Natural killer cell (primary cell): ENCODE measurements at regions not wholly inside any gene's neighbourhood (a gene's known extent, or its start where the extent isn't known, plus 50 kb on each side); places are given as distances from the start of the nearest gene placed in this dataset.

Source experiments
- ATAC-seq, 3 donors: fragments of 150-1000 bp in 2 of 3; fragments of 200-7000 bp in 1 of 3; cut with Tn5 transposase; 1 replicate in 1 of 3; 2 replicates in 2 of 3; pipeline ENCODE4 v1.10.0; 2021; ENCODE audit warnings: mild to moderate bottlenecking in 2 of 3, moderate library complexity in 2 of 3
- DNase-seq, 2 donors: peaks; one replicate each; pipeline versions ENCODE4 v3.0.0 to v3.0.0-alpha.2; 2013 to 2021; ENCODE audit warnings: mixed read lengths in 1 of 2
- H3K27ac ChIP-seq: one replicate; pipeline ENCODE4 v1.5.1; 2013; ENCODE audit warnings: mild to moderate bottlenecking, low read length
- H3K27me3 ChIP-seq: one replicate; pipeline ENCODE4 v1.6.1; 2013; ENCODE audit warnings: low read length; ENCODE audit not compliant: control insufficient read depth, insufficient read depth
- H3K36me3 ChIP-seq: one replicate; pipeline ENCODE4 v1.6.1; 2013; ENCODE audit warnings: low read length; ENCODE audit not compliant: control insufficient read depth, insufficient read depth
- H3K4me1 ChIP-seq: one replicate; pipeline ENCODE4 v1.6.1; 2013; ENCODE audit warnings: low read length; ENCODE audit not compliant: control insufficient read depth, insufficient read depth
- H3K4me3 ChIP-seq: one replicate; pipeline ENCODE4 v1.5.1; 2013; ENCODE audit warnings: low read length
- H3K9me3 ChIP-seq: one replicate; pipeline ENCODE4 v1.6.1; 2013; ENCODE audit warnings: low read length; ENCODE audit not compliant: control insufficient read depth, insufficient read depth
- H3K27ac Mint-ChIP-seq, 2 donors: one replicate each; pipeline ENCODE4 v1.8.0; 2022; ENCODE audit warnings: mild to moderate bottlenecking in 2 of 2, mixed read lengths in 2 of 2, moderate library complexity in 1 of 2
- H3K27me3 Mint-ChIP-seq, 2 donors: one replicate each; pipeline ENCODE4 v1.8.0; 2022; ENCODE audit warnings: low read depth in 2 of 2, mixed read lengths in 2 of 2
- H3K36me3 Mint-ChIP-seq: one replicate; pipeline ENCODE4 v1.8.0; 2022; ENCODE audit warnings: mixed read lengths
- H3K4me1 Mint-ChIP-seq, 2 donors: one replicate each; pipeline ENCODE4 v1.8.0; 2022; ENCODE audit warnings: mixed read lengths in 2 of 2
- H3K4me3 Mint-ChIP-seq: one replicate; pipeline ENCODE4 v1.8.0; 2022; ENCODE audit warnings: mild to moderate bottlenecking, moderate library complexity, mixed read lengths
- H3K9me3 Mint-ChIP-seq, 2 donors: one replicate each; pipeline ENCODE4 v1.8.0; 2022; ENCODE audit warnings: mixed read lengths in 2 of 2
- CTCF ChIP-seq: fragments of 200-600 bp; IDR thresholded peaks from one replicate; pipeline ENCODE4 v1.8.0; 2022; ENCODE audit warnings: antibody characterized with exemption
- WGBS: methylation state at CpG from one replicate; pipeline ENCODE4 v1.1.7; 2013; ENCODE audit warnings: missing lambda C conversion rate; ENCODE audit not compliant: insufficient coverage; 5-methylcytosine and 5-hydroxymethylcytosine counted together
- intact Hi-C: fragments of 100-400 bp; cut with micrococcal nuclease; formaldehyde crosslinking; loops from one replicate; pipeline ENCODE4 v1.14.2; 2022

- TF ChIP-seq CTCF: no peak
- Mint-ChIP-seq H3K27me3 (peaks cover 0 to 9% of the 10 kb centered on the region in 2 donors), H3K4me1 (no peaks in the 10 kb centered on the region), H3K36me3 (no peaks in the 10 kb centered on the region), H3K4me3 (no peak overlapping the region), H3K9me3 (peaks cover 0 to 2% of the 10 kb centered on the region in 2 donors), H3K27ac (no peak overlapping the region)
- WGBS: 80% methylated on average over 8 of the region's 9 CpGs
- H3K4me1 ChIP-seq: no peaks in the 10 kb centered on the region
- H3K27ac ChIP-seq: no peak overlapping the region
- intact Hi-C loops: no loop called here
- no peak for DNase-seq
- H3K36me3 ChIP-seq: no peaks in the 10 kb centered on the region
- no peak overlapping the region for H3K4me3 ChIP-seq
- no peak for ATAC-seq
- no peaks in the 10 kb centered on the region for H3K27me3 ChIP-seq
- no peaks in the 10 kb centered on the region for H3K9me3 ChIP-seq
Measured at GRCh38 chr5:174843263-174844250, 119.2 kb downstream of the MSX2 start.

- DNase-seq (no peak), ATAC-seq (no peak)
- Mint-ChIP-seq H3K9me3 (peaks cover 0 to 2% of the 10 kb centered on the region in 2 donors), H3K27ac (no peak overlapping the region), H3K4me1 (no peaks in the 10 kb centered on the region), H3K36me3 (no peaks in the 10 kb centered on the region), H3K27me3 (peaks cover 0 to 10% of the 10 kb centered on the region in 2 donors), H3K4me3 (no peak overlapping the region)
- TF ChIP-seq CTCF: no peak
- H3K27me3 ChIP-seq: no peaks in the 10 kb centered on the region
- H3K4me3 ChIP-seq: no peak overlapping the region
- no peaks in the 10 kb centered on the region for H3K4me1 ChIP-seq
- WGBS: 78% methylated on average over 5 of the region's 5 CpGs
- H3K27ac ChIP-seq: no peak overlapping the region
- intact Hi-C loops: no loop called here
- H3K36me3 ChIP-seq: no peaks in the 10 kb centered on the region
- H3K9me3 ChIP-seq: no peaks in the 10 kb centered on the region
Measured at GRCh38 chr5:174840435-174840834, 116.1 kb downstream of the MSX2 start.

- no peak overlapping the region for H3K4me3 Mint-ChIP-seq
- H3K4me1 ChIP-seq: no peaks in the 10 kb centered on the region
- H3K4me1 Mint-ChIP-seq: no peaks in the 10 kb centered on the region
- intact Hi-C loops: no loop called here
- peaks cover 2 to 3% of the 10 kb centered on the region in 2 donors for H3K9me3 Mint-ChIP-seq
- peaks cover 0 to 8% of the 10 kb centered on the region in 2 donors for H3K27me3 Mint-ChIP-seq
- no peak for TF ChIP-seq CTCF
- WGBS: 86% methylated on average over 1 of the region's 1 CpG
- H3K27ac Mint-ChIP-seq: no peak overlapping the region
- H3K27me3 ChIP-seq: no peaks in the 10 kb centered on the region
- no peaks in the 10 kb centered on the region for H3K9me3 ChIP-seq
- no peak for ATAC-seq
- H3K36me3 ChIP-seq: no peaks in the 10 kb centered on the region
- no peak for DNase-seq
- no peak overlapping the region for H3K4me3 ChIP-seq
- no peaks in the 10 kb centered on the region for H3K36me3 Mint-ChIP-seq
- no peak overlapping the region for H3K27ac ChIP-seq
Measured at GRCh38 chr5:174839196-174839595, 114.8 kb downstream of the MSX2 start.
